WTC11 (cell line): ENCODE measurements at regions not wholly inside any gene's neighbourhood (a gene's known extent, or its start where the extent isn't known, plus 50 kb on each side); places are given as distances from the start of the nearest gene placed in this dataset.

Experiments used
- ATAC-seq: fragments of 200-7000 bp; cut with Tn5 transposase; 2 replicates; pipeline ENCODE4 v1.10.0; 2021; ENCODE audit warnings: mild to moderate bottlenecking, moderate library complexity
- CTCF ChIA-PET: fragments of 300-600 bp; sonication (Branson Sonifier 250); formaldehyde crosslinking; loops from one replicate; lab custom pipeline; 2021; ENCODE audit warnings: antibody characterized with exemption; lab: Charles Lee
- POLR2A ChIA-PET: fragments of 350-600 bp; sonication (Branson Sonifier 250); formaldehyde crosslinking; loops from one replicate; lab custom pipeline; 2021; ENCODE audit warnings: antibody characterized with exemption; lab: Charles Lee
- DNase-seq: peaks from one replicate; pipeline ENCODE4 v3.0.0; 2021; ENCODE audit warnings: low spot score
- H3K27ac Mint-ChIP-seq: 2 replicates; pipeline ENCODE4 v1.8.0; 2021; ENCODE audit warnings: mixed read lengths
- H3K27me3 Mint-ChIP-seq: 2 replicates; pipeline ENCODE4 v1.8.0; 2021; ENCODE audit warnings: low read depth, mild to moderate bottlenecking, moderate library complexity, mixed read lengths
- H3K36me3 Mint-ChIP-seq: 2 replicates; pipeline ENCODE4 v1.8.0; 2021; ENCODE audit warnings: mixed read lengths
- H3K4me1 Mint-ChIP-seq: 2 replicates; pipeline ENCODE4 v1.8.0; 2022; ENCODE audit warnings: mixed read lengths
- H3K4me3 Mint-ChIP-seq: 2 replicates; pipeline ENCODE4 v1.8.0; 2021; ENCODE audit warnings: mild to moderate bottlenecking, moderate library complexity, mixed read lengths
- H3K9me3 Mint-ChIP-seq: 2 replicates; pipeline ENCODE4 v1.8.0; 2021; ENCODE audit warnings: mixed read lengths
- CBFB ChIP-seq: sonication (generic); formaldehyde crosslinking; IDR thresholded peaks from 2 replicates; pipeline ENCODE4 v1.8.1; 2022; ENCODE audit warnings: mild to moderate bottlenecking, low read depth, missing genetic modification reagents
- JAZF1 ChIP-seq: fragments of 250-450 bp; sonication (Bioruptor Pico); IDR thresholded peaks from 2 replicates; pipeline ENCODE4 v1.9.0; 2021; ENCODE audit warnings: moderate library complexity, mild to moderate bottlenecking, inconsistent platforms
- NR1H2 ChIP-seq: sonication (generic); formaldehyde crosslinking; IDR thresholded peaks from 2 replicates; pipeline ENCODE4 v1.9.0; 2021; ENCODE audit warnings: mild to moderate bottlenecking, moderate library complexity, missing genetic modification reagents
- RELA ChIP-seq: sonication (generic); formaldehyde crosslinking; IDR thresholded peaks from 2 replicates; pipeline ENCODE4 v1.8.1; 2022; ENCODE audit warnings: missing genetic modification reagents, mild to moderate bottlenecking, borderline replicate concordance
- SOX15 ChIP-seq: fragments of 250-450 bp; sonication (Bioruptor Pico); IDR thresholded peaks from 2 replicates; pipeline ENCODE4 v1.9.0; 2021; ENCODE audit warnings: mild to moderate bottlenecking
- ZNF219 ChIP-seq: sonication (generic); formaldehyde crosslinking; IDR thresholded peaks from 2 replicates; pipeline ENCODE4 v1.8.0; 2023; ENCODE audit warnings: missing genetic modification reagents, mild to moderate bottlenecking, borderline replicate concordance
- ZNF396 ChIP-seq: fragments of 250-450 bp; sonication (Bioruptor Pico); IDR thresholded peaks from 2 replicates; pipeline ENCODE4 v1.8.0; 2021; ENCODE audit warnings: mild to moderate bottlenecking, moderate library complexity, borderline replicate concordance
- TF ChIP-seq, protein P1 (sequence below): sonication (generic); formaldehyde crosslinking; IDR thresholded peaks from 2 replicates; pipeline ENCODE4 v1.8.0; 2022; ENCODE audit warnings: mild to moderate bottlenecking, missing genetic modification reagents
- TF ChIP-seq, protein P2 (sequence below): sonication (generic); formaldehyde crosslinking; IDR thresholded peaks from 2 replicates; pipeline ENCODE4 v1.8.0; 2023; ENCODE audit warnings: mild to moderate bottlenecking, missing genetic modification reagents
- TF ChIP-seq, protein P3 (sequence below): fragments of 200-600 bp; IDR thresholded peaks from 2 replicates; pipeline ENCODE4 v1.8.0; 2022; ENCODE audit warnings: antibody characterized with exemption
- TF ChIP-seq, protein P4 (sequence below): fragments of 250-450 bp; sonication (Bioruptor Pico); IDR thresholded peaks from 2 replicates; pipeline ENCODE4 v1.8.0; 2021; ENCODE audit warnings: mild to moderate bottlenecking
- TF ChIP-seq, protein P5 (sequence below): sonication (generic); formaldehyde crosslinking; IDR thresholded peaks from 2 replicates; pipeline ENCODE4 v1.8.0; 2022; ENCODE audit warnings: missing genetic modification reagents
- TF ChIP-seq, protein P6 (sequence below): fragments of 250-450 bp; sonication (Bioruptor Pico); IDR thresholded peaks from 2 replicates; pipeline ENCODE4 v2.1.2; 2022; ENCODE audit warnings: mild to moderate bottlenecking, moderate library complexity
- TF ChIP-seq, protein P7 (sequence below): sonication (generic); formaldehyde crosslinking; IDR thresholded peaks from 2 replicates; pipeline ENCODE4 v1.8.1; 2023; ENCODE audit warnings: mild to moderate bottlenecking, missing genetic modification reagents, borderline replicate concordance

DNA sequence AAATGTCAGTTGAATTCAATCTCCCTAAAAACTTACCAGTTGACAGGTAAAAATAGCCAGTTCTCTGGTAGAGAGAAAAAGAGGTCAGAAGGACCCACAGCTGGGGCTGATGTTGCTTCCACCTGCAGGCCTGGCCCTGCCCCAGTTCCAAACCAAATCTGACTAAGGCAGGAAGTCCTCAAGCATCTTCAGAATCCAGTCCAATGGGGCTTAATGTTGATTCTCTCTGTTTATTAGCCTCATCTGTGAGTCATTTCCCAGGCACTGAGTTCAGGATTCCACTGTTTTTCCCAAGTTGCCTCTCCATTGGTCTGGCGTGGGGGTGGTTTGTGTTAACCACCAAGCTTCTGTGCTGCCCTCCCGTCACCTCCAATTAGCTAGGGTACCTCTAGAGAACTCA is 601.8 kb downstream of the INSC start:
- no peak overlapping the region for H3K4me3 Mint-ChIP-seq
- H3K27me3 Mint-ChIP-seq: peaks cover 32% of the 10 kb centered on the region
- H3K9me3 Mint-ChIP-seq: peaks cover 7% of the 10 kb centered on the region; the same call in 1 of the 2 replicates
- TF ChIP-seq ZNF219 (CRISPR knock-in tag) (no peak), RELA (CRISPR knock-in tag) (no peak), NR1H2 (CRISPR knock-in tag) (no peak)
- TF ChIP-seq, protein P1, sequence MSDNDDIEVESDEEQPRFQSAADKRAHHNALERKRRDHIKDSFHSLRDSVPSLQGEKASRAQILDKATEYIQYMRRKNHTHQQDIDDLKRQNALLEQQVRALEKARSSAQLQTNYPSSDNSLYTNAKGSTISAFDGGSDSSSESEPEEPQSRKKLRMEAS (CRISPR knock-in tag): no peak
- TF ChIP-seq, all 79 proteins: peak for 0
- H3K4me1 Mint-ChIP-seq: peaks cover 14% of the 10 kb centered on the region
- CTCF ChIA-PET: no interaction called here
- DNase-seq (no peak), ATAC-seq (no peak)
- no peak overlapping the region for H3K27ac Mint-ChIP-seq
- H3K36me3 Mint-ChIP-seq: 0 out of 2 replicates have a peak, but pooled peaks cover 3% of the 10 kb centered on the region
- POLR2A ChIA-PET: no interaction called here

DNA sequence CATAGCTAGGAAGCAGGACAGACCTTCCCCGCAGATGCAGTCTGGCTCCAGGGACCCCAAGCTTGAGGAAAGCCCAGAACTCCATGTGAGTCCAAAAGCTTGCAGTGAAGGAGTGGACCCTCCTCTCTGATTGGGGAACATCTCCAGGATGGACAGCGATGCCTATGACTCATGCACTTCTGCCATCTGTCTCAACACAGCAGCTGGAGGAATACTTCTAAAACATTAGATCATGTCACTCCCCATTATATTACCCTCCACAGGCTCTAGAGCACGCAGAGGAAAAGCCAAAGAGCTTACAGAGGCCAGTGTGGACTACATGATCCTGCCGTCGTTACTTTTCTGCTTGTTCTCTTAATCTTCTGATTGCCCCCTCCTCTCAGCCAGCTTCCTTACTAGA is 605.7 kb downstream of the INSC start:
- TF ChIP-seq, protein P2, sequence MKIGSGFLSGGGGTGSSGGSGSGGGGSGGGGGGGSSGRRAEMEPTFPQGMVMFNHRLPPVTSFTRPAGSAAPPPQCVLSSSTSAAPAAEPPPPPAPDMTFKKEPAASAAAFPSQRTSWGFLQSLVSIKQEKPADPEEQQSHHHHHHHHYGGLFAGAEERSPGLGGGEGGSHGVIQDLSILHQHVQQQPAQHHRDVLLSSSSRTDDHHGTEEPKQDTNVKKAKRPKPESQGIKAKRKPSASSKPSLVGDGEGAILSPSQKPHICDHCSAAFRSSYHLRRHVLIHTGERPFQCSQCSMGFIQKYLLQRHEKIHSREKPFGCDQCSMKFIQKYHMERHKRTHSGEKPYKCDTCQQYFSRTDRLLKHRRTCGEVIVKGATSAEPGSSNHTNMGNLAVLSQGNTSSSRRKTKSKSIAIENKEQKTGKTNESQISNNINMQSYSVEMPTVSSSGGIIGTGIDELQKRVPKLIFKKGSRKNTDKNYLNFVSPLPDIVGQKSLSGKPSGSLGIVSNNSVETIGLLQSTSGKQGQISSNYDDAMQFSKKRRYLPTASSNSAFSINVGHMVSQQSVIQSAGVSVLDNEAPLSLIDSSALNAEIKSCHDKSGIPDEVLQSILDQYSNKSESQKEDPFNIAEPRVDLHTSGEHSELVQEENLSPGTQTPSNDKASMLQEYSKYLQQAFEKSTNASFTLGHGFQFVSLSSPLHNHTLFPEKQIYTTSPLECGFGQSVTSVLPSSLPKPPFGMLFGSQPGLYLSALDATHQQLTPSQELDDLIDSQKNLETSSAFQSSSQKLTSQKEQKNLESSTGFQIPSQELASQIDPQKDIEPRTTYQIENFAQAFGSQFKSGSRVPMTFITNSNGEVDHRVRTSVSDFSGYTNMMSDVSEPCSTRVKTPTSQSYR (CRISPR knock-in tag): no peak
- TF ChIP-seq ZNF396 (CRISPR knock-in tag): no peak
- no peak for TF ChIP-seq SOX15 (CRISPR knock-in tag)
- TF ChIP-seq, protein P3, sequence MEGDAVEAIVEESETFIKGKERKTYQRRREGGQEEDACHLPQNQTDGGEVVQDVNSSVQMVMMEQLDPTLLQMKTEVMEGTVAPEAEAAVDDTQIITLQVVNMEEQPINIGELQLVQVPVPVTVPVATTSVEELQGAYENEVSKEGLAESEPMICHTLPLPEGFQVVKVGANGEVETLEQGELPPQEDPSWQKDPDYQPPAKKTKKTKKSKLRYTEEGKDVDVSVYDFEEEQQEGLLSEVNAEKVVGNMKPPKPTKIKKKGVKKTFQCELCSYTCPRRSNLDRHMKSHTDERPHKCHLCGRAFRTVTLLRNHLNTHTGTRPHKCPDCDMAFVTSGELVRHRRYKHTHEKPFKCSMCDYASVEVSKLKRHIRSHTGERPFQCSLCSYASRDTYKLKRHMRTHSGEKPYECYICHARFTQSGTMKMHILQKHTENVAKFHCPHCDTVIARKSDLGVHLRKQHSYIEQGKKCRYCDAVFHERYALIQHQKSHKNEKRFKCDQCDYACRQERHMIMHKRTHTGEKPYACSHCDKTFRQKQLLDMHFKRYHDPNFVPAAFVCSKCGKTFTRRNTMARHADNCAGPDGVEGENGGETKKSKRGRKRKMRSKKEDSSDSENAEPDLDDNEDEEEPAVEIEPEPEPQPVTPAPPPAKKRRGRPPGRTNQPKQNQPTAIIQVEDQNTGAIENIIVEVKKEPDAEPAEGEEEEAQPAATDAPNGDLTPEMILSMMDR: no peak
- TF ChIP-seq, protein P4, sequence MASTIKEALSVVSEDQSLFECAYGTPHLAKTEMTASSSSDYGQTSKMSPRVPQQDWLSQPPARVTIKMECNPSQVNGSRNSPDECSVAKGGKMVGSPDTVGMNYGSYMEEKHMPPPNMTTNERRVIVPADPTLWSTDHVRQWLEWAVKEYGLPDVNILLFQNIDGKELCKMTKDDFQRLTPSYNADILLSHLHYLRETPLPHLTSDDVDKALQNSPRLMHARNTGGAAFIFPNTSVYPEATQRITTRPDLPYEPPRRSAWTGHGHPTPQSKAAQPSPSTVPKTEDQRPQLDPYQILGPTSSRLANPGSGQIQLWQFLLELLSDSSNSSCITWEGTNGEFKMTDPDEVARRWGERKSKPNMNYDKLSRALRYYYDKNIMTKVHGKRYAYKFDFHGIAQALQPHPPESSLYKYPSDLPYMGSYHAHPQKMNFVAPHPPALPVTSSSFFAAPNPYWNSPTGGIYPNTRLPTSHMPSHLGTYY (CRISPR knock-in tag): no peak
- TF ChIP-seq, protein P5, sequence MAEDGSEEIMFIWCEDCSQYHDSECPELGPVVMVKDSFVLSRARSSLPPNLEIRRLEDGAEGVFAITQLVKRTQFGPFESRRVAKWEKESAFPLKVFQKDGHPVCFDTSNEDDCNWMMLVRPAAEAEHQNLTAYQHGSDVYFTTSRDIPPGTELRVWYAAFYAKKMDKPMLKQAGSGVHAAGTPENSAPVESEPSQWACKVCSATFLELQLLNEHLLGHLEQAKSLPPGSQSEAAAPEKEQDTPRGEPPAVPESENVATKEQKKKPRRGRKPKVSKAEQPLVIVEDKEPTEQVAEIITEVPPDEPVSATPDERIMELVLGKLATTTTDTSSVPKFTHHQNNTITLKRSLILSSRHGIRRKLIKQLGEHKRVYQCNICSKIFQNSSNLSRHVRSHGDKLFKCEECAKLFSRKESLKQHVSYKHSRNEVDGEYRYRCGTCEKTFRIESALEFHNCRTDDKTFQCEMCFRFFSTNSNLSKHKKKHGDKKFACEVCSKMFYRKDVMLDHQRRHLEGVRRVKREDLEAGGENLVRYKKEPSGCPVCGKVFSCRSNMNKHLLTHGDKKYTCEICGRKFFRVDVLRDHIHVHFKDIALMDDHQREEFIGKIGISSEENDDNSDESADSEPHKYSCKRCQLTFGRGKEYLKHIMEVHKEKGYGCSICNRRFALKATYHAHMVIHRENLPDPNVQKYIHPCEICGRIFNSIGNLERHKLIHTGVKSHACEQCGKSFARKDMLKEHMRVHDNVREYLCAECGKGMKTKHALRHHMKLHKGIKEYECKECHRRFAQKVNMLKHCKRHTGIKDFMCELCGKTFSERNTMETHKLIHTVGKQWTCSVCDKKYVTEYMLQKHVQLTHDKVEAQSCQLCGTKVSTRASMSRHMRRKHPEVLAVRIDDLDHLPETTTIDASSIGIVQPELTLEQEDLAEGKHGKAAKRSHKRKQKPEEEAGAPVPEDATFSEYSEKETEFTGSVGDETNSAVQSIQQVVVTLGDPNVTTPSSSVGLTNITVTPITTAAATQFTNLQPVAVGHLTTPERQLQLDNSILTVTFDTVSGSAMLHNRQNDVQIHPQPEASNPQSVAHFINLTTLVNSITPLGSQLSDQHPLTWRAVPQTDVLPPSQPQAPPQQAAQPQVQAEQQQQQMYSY (CRISPR knock-in tag): no peak
- no peak for TF ChIP-seq CBFB (CRISPR knock-in tag)
- TF ChIP-seq JAZF1 (CRISPR knock-in tag): no peak
- TF ChIP-seq, protein P6, sequence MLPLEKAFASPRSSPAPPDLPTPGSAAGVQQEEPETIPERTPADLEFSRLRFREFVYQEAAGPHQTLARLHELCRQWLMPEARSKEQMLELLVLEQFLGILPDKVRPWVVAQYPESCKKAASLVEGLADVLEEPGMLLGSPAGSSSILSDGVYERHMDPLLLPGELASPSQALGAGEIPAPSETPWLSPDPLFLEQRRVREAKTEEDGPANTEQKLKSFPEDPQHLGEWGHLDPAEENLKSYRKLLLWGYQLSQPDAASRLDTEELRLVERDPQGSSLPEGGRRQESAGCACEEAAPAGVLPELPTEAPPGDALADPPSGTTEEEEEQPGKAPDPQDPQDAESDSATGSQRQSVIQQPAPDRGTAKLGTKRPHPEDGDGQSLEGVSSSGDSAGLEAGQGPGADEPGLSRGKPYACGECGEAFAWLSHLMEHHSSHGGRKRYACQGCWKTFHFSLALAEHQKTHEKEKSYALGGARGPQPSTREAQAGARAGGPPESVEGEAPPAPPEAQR (CRISPR knock-in tag): no peak
- TF ChIP-seq, protein P7, sequence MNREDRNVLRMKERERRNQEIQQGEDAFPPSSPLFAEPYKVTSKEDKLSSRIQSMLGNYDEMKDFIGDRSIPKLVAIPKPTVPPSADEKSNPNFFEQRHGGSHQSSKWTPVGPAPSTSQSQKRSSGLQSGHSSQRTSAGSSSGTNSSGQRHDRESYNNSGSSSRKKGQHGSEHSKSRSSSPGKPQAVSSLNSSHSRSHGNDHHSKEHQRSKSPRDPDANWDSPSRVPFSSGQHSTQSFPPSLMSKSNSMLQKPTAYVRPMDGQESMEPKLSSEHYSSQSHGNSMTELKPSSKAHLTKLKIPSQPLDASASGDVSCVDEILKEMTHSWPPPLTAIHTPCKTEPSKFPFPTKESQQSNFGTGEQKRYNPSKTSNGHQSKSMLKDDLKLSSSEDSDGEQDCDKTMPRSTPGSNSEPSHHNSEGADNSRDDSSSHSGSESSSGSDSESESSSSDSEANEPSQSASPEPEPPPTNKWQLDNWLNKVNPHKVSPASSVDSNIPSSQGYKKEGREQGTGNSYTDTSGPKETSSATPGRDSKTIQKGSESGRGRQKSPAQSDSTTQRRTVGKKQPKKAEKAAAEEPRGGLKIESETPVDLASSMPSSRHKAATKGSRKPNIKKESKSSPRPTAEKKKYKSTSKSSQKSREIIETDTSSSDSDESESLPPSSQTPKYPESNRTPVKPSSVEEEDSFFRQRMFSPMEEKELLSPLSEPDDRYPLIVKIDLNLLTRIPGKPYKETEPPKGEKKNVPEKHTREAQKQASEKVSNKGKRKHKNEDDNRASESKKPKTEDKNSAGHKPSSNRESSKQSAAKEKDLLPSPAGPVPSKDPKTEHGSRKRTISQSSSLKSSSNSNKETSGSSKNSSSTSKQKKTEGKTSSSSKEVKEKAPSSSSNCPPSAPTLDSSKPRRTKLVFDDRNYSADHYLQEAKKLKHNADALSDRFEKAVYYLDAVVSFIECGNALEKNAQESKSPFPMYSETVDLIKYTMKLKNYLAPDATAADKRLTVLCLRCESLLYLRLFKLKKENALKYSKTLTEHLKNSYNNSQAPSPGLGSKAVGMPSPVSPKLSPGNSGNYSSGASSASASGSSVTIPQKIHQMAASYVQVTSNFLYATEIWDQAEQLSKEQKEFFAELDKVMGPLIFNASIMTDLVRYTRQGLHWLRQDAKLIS (CRISPR knock-in tag): no peak
- no peak overlapping the region for H3K27ac Mint-ChIP-seq
- H3K4me3 Mint-ChIP-seq: no peak overlapping the region
- H3K27me3 Mint-ChIP-seq: peaks cover 13% of the 10 kb centered on the region
- ChIA-PET CTCF (interaction anchor here (0.8 to 1.3 kb wide), 3 partner anchors 11 to 91 kb away, joined by 3 read pairs; no protein-coding TSS in a partner anchor), POLR2A (no interaction called here)
- H3K9me3 Mint-ChIP-seq: peaks cover 12% of the 10 kb centered on the region
- DNase-seq: no peak
- no peaks in the 10 kb centered on the region for H3K36me3 Mint-ChIP-seq
- ATAC-seq: no peak
- peaks cover under 1% of the 10 kb centered on the region; the same call in 1 of the 2 replicates for H3K4me1 Mint-ChIP-seq
